H9 (cell line): ENCODE measurements at regions not wholly inside any gene's neighbourhood (a gene's known extent, or its start where the extent isn't known, plus 50 kb on each side); places are given as distances from the start of the nearest gene placed in this dataset.

Experiments
- DNase-seq: peaks from one replicate; pipeline ENCODE4 v3.0.0-alpha.2; 2017
- H2AFZ ChIP-seq: one replicate; pipeline ENCODE4 v1.6.1; 2013; ENCODE audit warnings: mild to moderate bottlenecking, low read length, control low read depth, moderate library complexity
- H2AK5ac ChIP-seq: 2 replicates; pipeline ENCODE4 v1.6.1; 2013; ENCODE audit warnings: low read length, control low read depth, mixed read lengths; ENCODE audit not compliant: insufficient read length
- H2BK120ac ChIP-seq: one replicate; pipeline ENCODE4 v1.6.1; 2013; ENCODE audit warnings: low read depth, mild to moderate bottlenecking, low read length, control low read depth, inconsistent platforms; ENCODE audit not compliant: poor library complexity, severe bottlenecking
- H2BK12ac ChIP-seq: 2 replicates; pipeline ENCODE4 v1.6.1; 2013; ENCODE audit warnings: low read length, control low read depth, mixed read lengths, low read depth; ENCODE audit not compliant: insufficient read length
- H2BK15ac ChIP-seq: 2 replicates; pipeline ENCODE4 v1.6.1; 2013; ENCODE audit warnings: low read depth, low read length, control low read depth
- H2BK20ac ChIP-seq: one replicate; pipeline ENCODE4 v1.6.1; 2013; ENCODE audit warnings: low read depth, mild to moderate bottlenecking, low read length, control low read depth, inconsistent platforms; ENCODE audit not compliant: poor library complexity, severe bottlenecking
- H2BK5ac ChIP-seq: 2 replicates; pipeline ENCODE4 v1.6.1; 2013; ENCODE audit warnings: low read length, control low read depth, mixed read lengths; ENCODE audit not compliant: insufficient read length
- H3K14ac ChIP-seq: 2 replicates; pipeline ENCODE4 v1.6.1; 2013; ENCODE audit warnings: low read length, control low read depth; ENCODE audit not compliant: insufficient read depth
- H3K18ac ChIP-seq: 2 replicates; pipeline ENCODE4 v1.6.1; 2013; ENCODE audit warnings: low read depth, mild to moderate bottlenecking, mixed read lengths, low read length, control low read depth; ENCODE audit not compliant: insufficient read length
- H3K23ac ChIP-seq: 2 replicates; pipeline ENCODE4 v1.6.1; 2013; ENCODE audit warnings: low read length, control low read depth, mixed read lengths, low read depth; ENCODE audit not compliant: insufficient read length
- H3K23me2 ChIP-seq: 2 replicates; pipeline ENCODE4 v1.6.1; 2013; ENCODE audit warnings: low read depth, mild to moderate bottlenecking, mixed read lengths, low read length, control low read depth; ENCODE audit not compliant: insufficient read length, poor library complexity, severe bottlenecking
- H3K27ac ChIP-seq: 2 replicates; pipeline ENCODE4 v1.5.1; 2013; ENCODE audit warnings: low read length, control low read depth, mixed read lengths, low read depth; ENCODE audit not compliant: insufficient read length
- H3K27me3 ChIP-seq: 2 replicates; pipeline ENCODE4 v1.6.1; 2013; ENCODE audit warnings: low read length, control low read depth, inconsistent platforms; ENCODE audit not compliant: insufficient read depth
- H3K4ac ChIP-seq: 2 replicates; pipeline ENCODE4 v1.6.1; 2013; ENCODE audit warnings: low read depth, mild to moderate bottlenecking, control low read depth, inconsistent platforms, low read length, moderate library complexity
- H3K4me1 ChIP-seq: 2 replicates; pipeline ENCODE4 v1.6.1; 2013; ENCODE audit warnings: low read length, control low read depth, inconsistent platforms; ENCODE audit not compliant: insufficient read depth
- H3K4me2 ChIP-seq: 2 replicates; pipeline ENCODE4 v1.6.1; 2013; ENCODE audit warnings: low read length, control low read depth, mixed read lengths; ENCODE audit not compliant: insufficient read length, insufficient read depth
- H3K56ac ChIP-seq: 2 replicates; pipeline ENCODE4 v1.6.1; 2013; ENCODE audit warnings: low read depth, mild to moderate bottlenecking, mixed read lengths, low read length, control low read depth; ENCODE audit not compliant: insufficient read length
- H3K79me1 ChIP-seq: 2 replicates; pipeline ENCODE4 v1.6.1; 2013; ENCODE audit warnings: low read depth, mild to moderate bottlenecking, moderate library complexity, low read length, control low read depth, inconsistent platforms; ENCODE audit not compliant: insufficient read depth, poor library complexity, severe bottlenecking
- H3K79me2 ChIP-seq: 2 replicates; pipeline ENCODE4 v1.6.1; 2013; ENCODE audit warnings: low read length, control low read depth, inconsistent platforms; ENCODE audit not compliant: insufficient read depth
- H3K9ac ChIP-seq: 2 replicates; pipeline ENCODE4 v1.6.1; 2013; ENCODE audit warnings: low read length, control low read depth, mixed read lengths; ENCODE audit not compliant: insufficient read length; ENCODE audit errors: extremely low read depth
- H3K9me3 ChIP-seq: one replicate; pipeline ENCODE4 v1.6.1; 2013; ENCODE audit warnings: low read depth, low read length, inconsistent platforms; ENCODE audit not compliant: control insufficient read depth
- H3T11ph ChIP-seq: one replicate; pipeline ENCODE4 v1.6.1; 2013; ENCODE audit warnings: mild to moderate bottlenecking, low read length, control low read depth, inconsistent platforms
- H4K20me1 ChIP-seq: one replicate; pipeline ENCODE4 v1.6.1; 2013; ENCODE audit not compliant: control insufficient read depth, insufficient read length, insufficient read depth
- H4K5ac ChIP-seq: 2 replicates; pipeline ENCODE4 v1.6.1; 2013; ENCODE audit warnings: low read depth, mild to moderate bottlenecking, mixed read lengths, low read length, control low read depth; ENCODE audit not compliant: insufficient read length
- H4K8ac ChIP-seq: replicated peaks from 2 replicates; pipeline ENCODE4 v1.6.1; 2013; ENCODE audit warnings: low read length, control low read depth, mixed read lengths, low read depth; ENCODE audit not compliant: insufficient read length
- H4K91ac ChIP-seq: 2 replicates; pipeline ENCODE4 v1.6.1; 2013; ENCODE audit warnings: low read depth, mild to moderate bottlenecking, moderate library complexity, mixed read lengths, low read length, control low read depth; ENCODE audit not compliant: insufficient read length
- H3K27ac Mint-ChIP-seq, 3 experiments: 2 replicates in 2 of 3; 3 replicates in 1 of 3; pipeline ENCODE4 v1.8.0; 2020 to 2021; ENCODE audit warnings: mixed read lengths in 3 of 3, mild to moderate bottlenecking in 1 of 3, moderate library complexity in 1 of 3
- H3K27me3 Mint-ChIP-seq: 2 replicates; pipeline ENCODE4 v1.8.0; 2021; ENCODE audit warnings: low read depth, mild to moderate bottlenecking, moderate library complexity, mixed read lengths
- H3K36me3 Mint-ChIP-seq, 3 experiments: 2 replicates in 2 of 3; 3 replicates in 1 of 3; pipeline ENCODE4 v1.8.0; 2020 to 2021; ENCODE audit warnings: low read depth in 3 of 3, mixed read lengths in 3 of 3; ENCODE audit not compliant: insufficient read depth in 1 of 3
- H3K4me1 Mint-ChIP-seq, 2 experiments: 2 replicates each; pipeline ENCODE4 v1.8.0; 2020; ENCODE audit warnings: mixed read lengths in 2 of 2
- H3K4me3 Mint-ChIP-seq, 2 experiments: 2 replicates in 1 of 2; 3 replicates in 1 of 2; pipeline ENCODE4 v1.8.0; 2020 to 2021; ENCODE audit warnings: mild to moderate bottlenecking in 2 of 2, mixed read lengths in 2 of 2, moderate library complexity in 1 of 2
- H3K9me3 Mint-ChIP-seq, 2 experiments: 2 replicates in 1 of 2; 3 replicates in 1 of 2; pipeline ENCODE4 v1.8.0; 2020; ENCODE audit warnings: mild to moderate bottlenecking in 2 of 2, mixed read lengths in 2 of 2, moderate library complexity in 1 of 2
- WGBS: extraction: QIAGEN DNeasy Blood & Tissue Kit; methylation state at CpG from one replicate; pipeline ENCODE4 v1.1.7; 2013; ENCODE audit warnings: missing lambda C conversion rate, low lambda C conversion rate, mixed read lengths; ENCODE audit not compliant: insufficient read length; ENCODE audit errors: extremely low coverage; 5-methylcytosine and 5-hydroxymethylcytosine counted together
- TF ChIP-seq, protein P1 (sequence below): fragments of 200-600 bp; sonication (generic); conservative IDR thresholded peaks from 3 replicates; pipeline ENCODE4 v1.8.0; 2021; ENCODE audit warnings: antibody characterized with exemption, mild to moderate bottlenecking

DNA sequence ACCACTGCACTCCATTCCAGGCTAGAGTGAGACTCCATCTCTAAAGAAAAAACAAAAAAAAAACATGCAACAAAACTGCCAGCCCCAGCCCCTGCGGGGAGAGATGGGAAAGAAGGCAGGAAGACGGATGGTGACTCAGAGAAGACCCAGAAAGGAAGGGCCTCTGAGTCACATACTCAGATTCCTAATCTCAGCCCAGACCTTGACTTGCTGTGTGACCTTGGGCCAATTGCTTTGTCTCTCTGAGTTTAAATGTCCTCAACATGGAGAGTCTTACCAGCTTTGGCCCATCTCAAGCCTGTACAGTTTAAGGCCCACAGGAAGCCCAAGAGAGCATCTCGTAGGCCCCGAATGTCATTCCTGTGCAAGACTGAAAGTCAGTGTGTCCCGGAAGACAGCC lies 86.5 kb upstream of the LHX1 start:
- Histone ChIP-seq H3K4me2 (no peak overlapping the region), H3K9ac (no peak overlapping the region), H3K23ac (no peak overlapping the region), H3K79me1 (no peaks in the 10 kb centered on the region), H3K79me2 (no peaks in the 10 kb centered on the region), H3T11ph (no peak overlapping the region), H3K27me3 (no peaks in the 10 kb centered on the region), H2BK20ac (no peak overlapping the region), H3K18ac (no peak overlapping the region), H3K23me2 (no peaks in the 10 kb centered on the region), H2BK12ac (no peak overlapping the region), H4K20me1 (no peaks in the 10 kb centered on the region), H4K5ac (no peak overlapping the region), H2BK15ac (no peak overlapping the region), H2AFZ (no peak overlapping the region), H4K91ac (no peak overlapping the region), H3K9me3 (no peaks in the 10 kb centered on the region), H2BK5ac (no peak overlapping the region), H3K56ac (no peak overlapping the region), H3K14ac (no peak overlapping the region), H3K27ac (no peak overlapping the region), H2BK120ac (no peak overlapping the region), H3K4me1 (peaks cover 2% of the 10 kb centered on the region; the same call in 1 of the 2 replicates), H4K8ac (no peak overlapping the region), H2AK5ac (no peak overlapping the region), H3K4ac (no peak overlapping the region)
- H3K4me3 Mint-ChIP-seq = no peak overlapping the region
- WGBS = no CpG with 5 or more reads among the region's 5 CpGs
- no peaks in the 10 kb centered on the region; a peak in 1 of 7 replicates for H3K36me3 Mint-ChIP-seq
- DNase-seq = no peak
- peaks cover 44% of the 10 kb centered on the region for H3K27me3 Mint-ChIP-seq
- TF ChIP-seq, protein P1, sequence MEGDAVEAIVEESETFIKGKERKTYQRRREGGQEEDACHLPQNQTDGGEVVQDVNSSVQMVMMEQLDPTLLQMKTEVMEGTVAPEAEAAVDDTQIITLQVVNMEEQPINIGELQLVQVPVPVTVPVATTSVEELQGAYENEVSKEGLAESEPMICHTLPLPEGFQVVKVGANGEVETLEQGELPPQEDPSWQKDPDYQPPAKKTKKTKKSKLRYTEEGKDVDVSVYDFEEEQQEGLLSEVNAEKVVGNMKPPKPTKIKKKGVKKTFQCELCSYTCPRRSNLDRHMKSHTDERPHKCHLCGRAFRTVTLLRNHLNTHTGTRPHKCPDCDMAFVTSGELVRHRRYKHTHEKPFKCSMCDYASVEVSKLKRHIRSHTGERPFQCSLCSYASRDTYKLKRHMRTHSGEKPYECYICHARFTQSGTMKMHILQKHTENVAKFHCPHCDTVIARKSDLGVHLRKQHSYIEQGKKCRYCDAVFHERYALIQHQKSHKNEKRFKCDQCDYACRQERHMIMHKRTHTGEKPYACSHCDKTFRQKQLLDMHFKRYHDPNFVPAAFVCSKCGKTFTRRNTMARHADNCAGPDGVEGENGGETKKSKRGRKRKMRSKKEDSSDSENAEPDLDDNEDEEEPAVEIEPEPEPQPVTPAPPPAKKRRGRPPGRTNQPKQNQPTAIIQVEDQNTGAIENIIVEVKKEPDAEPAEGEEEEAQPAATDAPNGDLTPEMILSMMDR = no peak
- H3K9me3 Mint-ChIP-seq = no peaks in the 10 kb centered on the region; a peak in 1 of 5 replicates
- H3K27ac Mint-ChIP-seq = no peak overlapping the region
- H3K4me1 Mint-ChIP-seq = peaks cover 22 to 34% of the 10 kb centered on the region in 2 experiments
